GM23338 (cell line): ENCODE measurements at regions not wholly inside any gene's neighbourhood (a gene's known extent, or its start where the extent isn't known, plus 50 kb on each side); places are given as distances from the start of the nearest gene placed in this dataset.
"Not testable (repeated sequence)": the region's sequence is repeated elsewhere in the genome, so short reads cannot be mapped to it uniquely, and the experiment has no call there.

Experiments
- ATAC-seq: fragments of 200-7000 bp; cut with Tn5 transposase; 3 replicates; pipeline ENCODE4 v1.9.1; 2020
- DNase-seq: peaks from one replicate; pipeline ENCODE4 v3.0.0-alpha.2; 2015; ENCODE audit warnings: low spot score
- H2AFZ ChIP-seq: fragments of 200-600 bp; sonication (generic); 2 replicates; pipeline ENCODE4 v1.8.0; 2016; ENCODE audit warnings: antibody characterized with exemption, mild to moderate bottlenecking, moderate library complexity
- H3F3A ChIP-seq: fragments of 200-600 bp; sonication (generic); replicated peaks from 2 replicates; pipeline ENCODE4 v1.8.0; 2017; ENCODE audit warnings: antibody characterized with exemption, mixed run types, low read depth
- H3K27ac ChIP-seq: fragments of 200-600 bp; sonication (generic); 2 replicates; pipeline ENCODE4 v1.6.1; 2016; ENCODE audit warnings: low read depth
- H3K27me3 ChIP-seq: fragments of 200-600 bp; sonication (generic); 2 replicates; pipeline ENCODE4 v1.8.0; 2016; ENCODE audit warnings: mild to moderate bottlenecking, mixed run types, moderate library complexity; ENCODE audit not compliant: insufficient read depth
- H3K36me3 ChIP-seq: fragments of 200-600 bp; sonication (generic); 2 replicates; pipeline ENCODE4 v1.8.0; 2016; ENCODE audit warnings: mild to moderate bottlenecking; ENCODE audit not compliant: insufficient read depth
- H3K4me1 ChIP-seq: fragments of 200-600 bp; sonication (generic); 2 replicates; pipeline ENCODE4 v1.8.0; 2016; ENCODE audit warnings: mild to moderate bottlenecking, moderate library complexity; ENCODE audit not compliant: insufficient read depth
- H3K4me2 ChIP-seq: fragments of 200-600 bp; sonication (generic); 2 replicates; pipeline ENCODE4 v1.7.1; 2017; ENCODE audit warnings: mixed run types
- H3K4me3 ChIP-seq: fragments of 200-600 bp; sonication (generic); 2 replicates; pipeline ENCODE4 v1.6.1; 2016; ENCODE audit warnings: mixed run types
- H3K79me2 ChIP-seq: fragments of 200-600 bp; sonication (generic); replicated peaks from 2 replicates; pipeline ENCODE4 v1.8.0; 2017; ENCODE audit warnings: mild to moderate bottlenecking; ENCODE audit not compliant: insufficient read depth
- H3K9me2 ChIP-seq: fragments of 200-600 bp; sonication (generic); 2 replicates; pipeline ENCODE4 v1.8.0; 2017; ENCODE audit not compliant: insufficient read depth
- H4K20me1 ChIP-seq: fragments of 200-600 bp; sonication (generic); replicated peaks from 2 replicates; pipeline ENCODE4 v1.8.0; 2017; ENCODE audit warnings: mild to moderate bottlenecking; ENCODE audit not compliant: insufficient read depth
- H3K27ac Mint-ChIP-seq: 2 replicates; pipeline ENCODE4 v1.8.0; 2020; ENCODE audit warnings: inconsistent platforms, mild to moderate bottlenecking, moderate library complexity, mixed read lengths
- H3K27me3 Mint-ChIP-seq: 3 replicates; pipeline ENCODE4 v1.8.0; 2022; ENCODE audit warnings: low read depth, mild to moderate bottlenecking, moderate library complexity, mixed read lengths, inconsistent platforms; ENCODE audit not compliant: insufficient read depth, poor library complexity
- H3K36me3 Mint-ChIP-seq: 3 replicates; pipeline ENCODE4 v1.8.0; 2021; ENCODE audit warnings: low read depth, mild to moderate bottlenecking, inconsistent platforms, moderate library complexity, mixed read lengths
- H3K4me1 Mint-ChIP-seq: 3 replicates; pipeline ENCODE4 v1.8.0; 2020; ENCODE audit warnings: mild to moderate bottlenecking, inconsistent platforms, mixed read lengths
- H3K4me3 Mint-ChIP-seq: 3 replicates; pipeline ENCODE4 v1.8.0; 2021; ENCODE audit warnings: moderate library complexity, mild to moderate bottlenecking, inconsistent platforms, mixed read lengths
- H3K9me3 Mint-ChIP-seq: 3 replicates; pipeline ENCODE4 v1.8.0; 2020; ENCODE audit warnings: moderate library complexity, mild to moderate bottlenecking, inconsistent platforms, mixed read lengths
- CTCF ChIP-seq, 2 experiments: fragments of 200-600 bp in 1 of 2; sonication (generic) in 1 of 2; conservative IDR thresholded peaks; 2 replicates each; pipeline versions ENCODE4 v1.5.1 to v1.6.1; 2016 to 2017; ENCODE audit warnings: antibody characterized with exemption in 2 of 2, low read depth in 2 of 2, mild to moderate bottlenecking in 2 of 2, moderate library complexity in 1 of 2
- NANOG ChIP-seq: IDR thresholded peaks from 2 replicates; pipeline ENCODE4 v1.6.1; 2016; ENCODE audit warnings: antibody characterized with exemption, borderline replicate concordance
- POLR2AphosphoS5 ChIP-seq: IDR thresholded peaks from 2 replicates; pipeline ENCODE4 v1.6.1; 2016; ENCODE audit warnings: antibody characterized with exemption, low read depth
- REST ChIP-seq: IDR thresholded peaks from one replicate; pipeline ENCODE4 v1.6.1; 2018; ENCODE audit warnings: antibody characterized with exemption; ENCODE audit not compliant: unreplicated experiment
- ZNF331 ChIP-seq: fragments of 250-450 bp; sonication (Bioruptor Pico); IDR thresholded peaks from 2 replicates; pipeline ENCODE4 v1.5.0; 2020; ENCODE audit warnings: low read depth, mild to moderate bottlenecking, moderate library complexity

GRCh38 chr5:89817841-89818240 lies 591.7 kb downstream of the CETN3 start (continued):
- no peak for TF ChIP-seq NANOG

- Histone ChIP-seq H3K27ac (no peak overlapping the region), H3K4me3 (no peak overlapping the region), H3K27me3 (no peaks in the 10 kb centered on the region), H3F3A (no peaks in the 10 kb centered on the region), H3K9me2 (no peaks in the 10 kb centered on the region), H2AFZ (no peak overlapping the region), H3K4me1 (no peaks in the 10 kb centered on the region), H4K20me1 (no peaks in the 10 kb centered on the region), H3K4me2 (no peak overlapping the region), H3K36me3 (no peaks in the 10 kb centered on the region), H3K79me2 (no peaks in the 10 kb centered on the region)
- Mint-ChIP-seq H3K4me3 (no peak overlapping the region), H3K27me3 (no peaks in the 10 kb centered on the region), H3K27ac (no peak overlapping the region), H3K4me1 (no peaks in the 10 kb centered on the region), H3K9me3 (no peaks in the 10 kb centered on the region), H3K36me3 (no peaks in the 10 kb centered on the region)
- TF ChIP-seq CTCF (conservative IDR thresholded peaks at IDR 0.05; ENCODE audit: low read depth in 2 of 2) = no peak
- no peak for TF ChIP-seq ZNF331
- TF ChIP-seq REST = no peak
- TF ChIP-seq POLR2AphosphoS5 = no peak
- ATAC-seq (no peak), DNase-seq (no peak)
Observed at GRCh38 chr5:89816038-89816437, 593.5 kb downstream of the CETN3 start.

GRCh38 chr5:89800735-89801134 lies 608.8 kb downstream of the CETN3 start:
- H3K27me3 ChIP-seq, H3K4me2 ChIP-seq, H3K27me3 Mint-ChIP-seq, H3K9me2 ChIP-seq, H3K27ac Mint-ChIP-seq, H3K4me1 Mint-ChIP-seq, H3K4me3 ChIP-seq, H3K27ac ChIP-seq, ATAC-seq, H4K20me1 ChIP-seq, H3K79me2 ChIP-seq, H3K4me3 Mint-ChIP-seq, H3K9me3 Mint-ChIP-seq, H3K36me3 Mint-ChIP-seq, H3K4me1 ChIP-seq, H3K36me3 ChIP-seq, H3F3A ChIP-seq: not testable (repeated sequence)
- DNase-seq = peak; percentile 17
- 0 out of 2 replicates have a peak overlapping the region, but pooled peaks have one; percentile 7 for H2AFZ ChIP-seq

GRCh38 chr5:89794504-89794903 lies 615.1 kb downstream of the CETN3 start:
- H3K4me2 ChIP-seq, H3K4me1 ChIP-seq, DNase-seq, H3K79me2 ChIP-seq, H3K9me2 ChIP-seq, H3K4me3 ChIP-seq, H2AFZ ChIP-seq, H3K36me3 ChIP-seq, H3K27ac ChIP-seq, H3K4me3 Mint-ChIP-seq, H3K4me1 Mint-ChIP-seq, H3K27me3 Mint-ChIP-seq, H3K27ac Mint-ChIP-seq, H3F3A ChIP-seq, H4K20me1 ChIP-seq, H3K36me3 Mint-ChIP-seq, H3K27me3 ChIP-seq, ATAC-seq: not testable (repeated sequence)
- peaks cover 13% of the 10 kb centered on the region for H3K9me3 Mint-ChIP-seq

GRCh38 chr5:89779734-89780133 lies 629.8 kb downstream of the CETN3 start:
- not testable (repeated sequence) for H3F3A ChIP-seq, H3K36me3 ChIP-seq, H3K27ac Mint-ChIP-seq, H3K79me2 ChIP-seq, H3K4me1 ChIP-seq, H3K27me3 Mint-ChIP-seq, H2AFZ ChIP-seq, ATAC-seq, H3K4me3 Mint-ChIP-seq, H3K27me3 ChIP-seq, DNase-seq, H3K27ac ChIP-seq, H3K4me3 ChIP-seq, H4K20me1 ChIP-seq, H3K9me2 ChIP-seq, H3K4me1 Mint-ChIP-seq, H3K4me2 ChIP-seq
- peaks cover 27% of the 10 kb centered on the region for H3K9me3 Mint-ChIP-seq
- H3K36me3 Mint-ChIP-seq = peaks cover 24% of the 10 kb centered on the region; the same call in 2 of the 3 replicates
